Endothelial cell (in vitro differentiated cells): ENCODE measurements at regions not wholly inside any gene's neighbourhood (a gene's known extent, or its start where the extent isn't known, plus 50 kb on each side); places are given as distances from the start of the nearest gene placed in this dataset.
"Not testable (repeated sequence)": the region's sequence is repeated elsewhere in the genome, so short reads cannot be mapped to it uniquely, and the experiment has no call there.

Experiments
- DNase-seq: peaks from one replicate; pipeline ENCODE4 v3.0.0; 2021; ENCODE audit warnings: low spot score
- H3K27ac Mint-ChIP-seq: one replicate; pipeline ENCODE4 v1.8.0; 2021; ENCODE audit warnings: mixed read lengths, inconsistent platforms; ENCODE audit not compliant: unreplicated experiment
- H3K27me3 Mint-ChIP-seq: one replicate; pipeline ENCODE4 v1.8.0; 2021; ENCODE audit warnings: mild to moderate bottlenecking, moderate library complexity, mixed read lengths, inconsistent platforms; ENCODE audit not compliant: unreplicated experiment
- H3K36me3 Mint-ChIP-seq: one replicate; pipeline ENCODE4 v1.8.0; 2021; ENCODE audit warnings: mild to moderate bottlenecking, low read depth, mixed read lengths, inconsistent platforms; ENCODE audit not compliant: unreplicated experiment
- H3K4me1 Mint-ChIP-seq: one replicate; pipeline ENCODE4 v1.8.0; 2021; ENCODE audit warnings: mild to moderate bottlenecking, mixed read lengths, inconsistent platforms; ENCODE audit not compliant: unreplicated experiment
- H3K4me3 Mint-ChIP-seq: one replicate; pipeline ENCODE4 v1.8.0; 2021; ENCODE audit warnings: mild to moderate bottlenecking, mixed read lengths, inconsistent platforms; ENCODE audit not compliant: unreplicated experiment
- H3K9me3 Mint-ChIP-seq: one replicate; pipeline ENCODE4 v1.8.0; 2021; ENCODE audit warnings: mixed read lengths, inconsistent platforms; ENCODE audit not compliant: unreplicated experiment
- CTCF ChIP-seq: fragments of 200-600 bp; sonication (generic); IDR thresholded peaks from one replicate; pipeline ENCODE4 v1.5.0; 2021; ENCODE audit warnings: antibody characterized with exemption; ENCODE audit not compliant: unreplicated experiment

- no peaks in the 10 kb centered on the region for H3K36me3 Mint-ChIP-seq
- peaks cover 4% of the 10 kb centered on the region for H3K9me3 Mint-ChIP-seq
- no peak for TF ChIP-seq CTCF
- no peak for DNase-seq
- peaks cover 1% of the 10 kb centered on the region for H3K27me3 Mint-ChIP-seq
- H3K27ac Mint-ChIP-seq: no peak overlapping the region
- no peaks in the 10 kb centered on the region for H3K4me1 Mint-ChIP-seq
- no peak overlapping the region for H3K4me3 Mint-ChIP-seq
Measured at GRCh38 chr2:7437716-7438632, 520.8 kb downstream of the RNF144A start.

GRCh38 chr2:7438855-7439254, 521.6 kb downstream of the RNF144A start:
- Mint-ChIP-seq H3K4me1 (no peaks in the 10 kb centered on the region), H3K27ac (no peak overlapping the region), H3K9me3 (peaks cover 4% of the 10 kb centered on the region), H3K4me3 (no peak overlapping the region), H3K36me3 (no peaks in the 10 kb centered on the region), H3K27me3 (no peaks in the 10 kb centered on the region)
- TF ChIP-seq CTCF: no peak
- no peak for DNase-seq

GRCh38 chr2:7440977-7441376, 523.8 kb downstream of the RNF144A start:
- TF ChIP-seq CTCF: no peak
- H3K4me3 Mint-ChIP-seq: no peak overlapping the region
- no peak for DNase-seq
- no peaks in the 10 kb centered on the region for H3K4me1 Mint-ChIP-seq
- H3K27me3 Mint-ChIP-seq: no peaks in the 10 kb centered on the region
- H3K36me3 Mint-ChIP-seq: no peaks in the 10 kb centered on the region
- no peaks in the 10 kb centered on the region for H3K9me3 Mint-ChIP-seq
- no peak overlapping the region for H3K27ac Mint-ChIP-seq

- not testable (repeated sequence) for H3K4me3 Mint-ChIP-seq, H3K27me3 Mint-ChIP-seq, H3K36me3 Mint-ChIP-seq, DNase-seq, H3K4me1 Mint-ChIP-seq, H3K27ac Mint-ChIP-seq, H3K9me3 Mint-ChIP-seq
Measured at GRCh38 chr2:7441841-7442240, 524.6 kb downstream of the RNF144A start.

- Mint-ChIP-seq H3K4me1 (no peaks in the 10 kb centered on the region), H3K27me3 (no peaks in the 10 kb centered on the region), H3K36me3 (no peaks in the 10 kb centered on the region), H3K4me3 (no peak overlapping the region), H3K9me3 (no peaks in the 10 kb centered on the region), H3K27ac (no peak overlapping the region)
- TF ChIP-seq CTCF: no peak
- no peak for DNase-seq
Measured at GRCh38 chr2:7444626-7445025, 527.4 kb downstream of the RNF144A start.
